ENCODE measurements at regions not wholly inside any gene's neighbourhood (a gene's known extent, or its start where the extent isn't known, plus 50 kb on each side); places are given as distances from the start of the nearest gene placed in this dataset.
"Not testable (repeated sequence)": the region's sequence is repeated elsewhere in the genome, so short reads cannot be mapped to it uniquely, and the experiment has no call there.

DNA sequence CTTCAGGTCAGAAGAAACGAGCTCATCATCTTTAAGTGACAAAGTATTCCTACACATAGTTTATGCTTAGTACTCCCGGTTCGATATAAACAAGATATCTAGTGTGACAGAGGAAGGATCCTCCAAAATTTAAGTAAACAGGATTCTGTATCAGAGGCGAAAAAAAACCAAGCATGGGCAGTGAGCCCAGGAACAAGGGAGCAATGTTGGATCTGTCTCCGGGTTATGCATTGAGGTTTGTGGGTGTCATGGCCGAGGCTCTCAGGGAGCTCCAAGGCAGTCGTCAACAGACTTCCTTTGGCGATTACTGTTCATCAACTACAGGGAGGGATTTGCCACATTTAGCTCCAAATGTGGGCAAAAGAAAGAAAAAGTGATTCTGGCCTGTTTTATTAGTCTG lies 319.5 kb downstream of the CBLN4 start:
- DNase-seq (ENCODE audit: low read depth in 2 of 2) = no peak

DNA sequence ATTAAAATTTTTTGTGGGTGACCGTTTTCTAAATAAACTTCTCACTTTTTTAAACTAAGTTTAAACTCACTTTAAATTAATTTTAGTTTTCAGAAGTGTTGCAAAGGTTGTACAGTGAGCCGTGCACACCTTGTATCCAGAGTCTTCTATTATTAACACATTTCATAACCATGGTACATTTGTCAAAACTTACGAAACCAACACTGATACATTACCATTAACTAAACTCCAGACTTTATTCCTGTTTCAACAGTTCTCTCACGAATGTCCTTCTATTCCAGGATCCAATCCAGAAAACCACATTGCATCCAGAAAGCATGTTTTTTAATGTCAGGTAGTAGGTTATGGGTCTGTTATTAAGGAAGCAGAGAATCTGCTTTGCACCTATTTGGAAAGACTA lies 319.9 kb downstream of the CBLN4 start:
- DNase-seq (ENCODE audit: low read depth in 2 of 2) = no peak

GRCh38 chr20:55684578-55684977 lies 320.7 kb downstream of the CBLN4 start:
- no peak for DNase-seq (ENCODE audit: low read depth in 2 of 2)

GRCh38 chr20:55678970-55679667 lies 326.2 kb downstream of the CBLN4 start:
- no peak for DNase-seq (ENCODE audit: low read depth in 2 of 2)

GRCh38 chr20:55678126-55678525 lies 327.2 kb downstream of the CBLN4 start:
- no peak for DNase-seq (ENCODE audit: low read depth in 2 of 2)

- no peak for DNase-seq (ENCODE audit: low read depth in 2 of 2)
Observed at GRCh38 chr20:55677011-55677410, 328.3 kb downstream of the CBLN4 start.

DNA sequence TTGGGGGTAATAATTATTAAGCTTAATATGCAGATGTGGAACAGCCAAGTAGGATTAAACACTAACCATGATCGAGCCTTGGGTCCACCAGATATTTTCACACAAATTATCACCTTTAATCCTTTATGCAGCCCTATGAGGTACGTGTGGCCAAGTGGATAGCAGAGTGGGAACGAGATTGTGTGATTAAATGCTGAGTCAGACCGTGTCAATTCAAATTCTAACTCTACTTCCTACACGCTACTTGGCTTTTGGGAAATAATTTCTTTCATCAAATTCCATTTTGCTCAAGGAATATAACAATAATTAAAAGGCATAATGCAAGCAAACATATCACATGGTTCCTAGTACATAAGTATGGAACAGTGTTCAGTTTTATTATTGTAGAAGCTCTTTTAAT lies 329.2 kb downstream of the CBLN4 start:
- DNase-seq (ENCODE audit: low read depth in 2 of 2) = no peak

DNA sequence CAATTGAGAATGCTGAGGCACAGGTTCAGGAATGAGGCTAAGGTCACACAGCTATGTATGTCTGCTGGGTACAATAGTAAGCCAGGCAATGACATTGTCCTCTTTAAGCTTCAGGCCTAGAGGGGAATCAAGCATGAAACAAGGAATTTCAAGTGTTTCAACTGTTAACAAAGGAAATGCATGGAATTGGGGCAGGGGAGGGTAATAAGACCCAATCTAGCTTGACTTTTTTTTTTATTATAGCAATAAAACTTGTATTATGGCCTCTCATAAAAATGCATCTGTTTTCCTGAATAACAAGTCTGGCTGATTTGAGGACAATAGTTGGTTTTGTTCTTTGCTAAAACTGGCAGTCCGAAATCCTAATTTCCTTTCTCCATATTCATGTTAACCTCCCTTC lies 336.7 kb downstream of the CBLN4 start:
- no peak for DNase-seq (ENCODE audit: low read depth in 2 of 2)

DNA sequence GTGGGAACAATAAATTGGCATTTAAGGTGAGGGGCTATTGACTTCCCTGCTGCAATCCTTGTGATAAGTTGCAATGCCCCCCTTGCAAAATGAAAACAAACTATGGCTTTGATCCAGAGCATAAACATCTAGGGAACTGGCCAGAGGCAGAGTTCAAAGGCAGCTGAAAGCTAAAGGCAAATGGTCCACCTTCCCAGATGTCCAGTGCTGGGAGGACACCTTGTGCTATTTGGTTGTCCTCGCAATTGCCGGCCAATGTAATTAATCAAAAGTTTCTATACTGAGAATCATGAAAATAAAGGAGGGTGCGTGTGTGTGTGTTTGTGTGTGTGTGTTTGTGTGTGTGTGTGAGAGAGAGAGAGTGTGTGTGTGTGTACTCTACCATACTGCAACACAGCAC lies 337.4 kb downstream of the CBLN4 start:
- DNase-seq (ENCODE audit: low read depth in 2 of 2) = no peak

DNA sequence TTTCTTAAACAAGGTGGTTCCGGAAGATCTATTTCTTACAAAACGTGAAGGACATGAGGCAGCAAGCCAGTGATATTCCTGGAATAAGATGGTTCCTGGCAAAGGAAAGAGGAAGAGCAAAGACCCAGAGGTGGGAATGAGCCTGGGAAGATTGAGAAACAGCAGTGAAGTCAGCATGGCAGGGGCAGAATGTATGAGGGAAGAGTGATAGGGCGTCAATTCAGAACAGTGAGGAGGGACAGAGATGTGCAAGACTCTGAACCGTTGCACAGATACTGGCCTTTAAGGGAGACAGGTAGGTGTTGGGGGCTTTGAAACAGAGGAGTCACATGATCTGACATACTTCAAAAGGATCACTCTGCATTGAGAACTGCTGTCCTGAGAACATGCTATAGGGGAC lies 338.3 kb downstream of the CBLN4 start:
- no peak for DNase-seq (ENCODE audit: low read depth in 2 of 2)

DNA sequence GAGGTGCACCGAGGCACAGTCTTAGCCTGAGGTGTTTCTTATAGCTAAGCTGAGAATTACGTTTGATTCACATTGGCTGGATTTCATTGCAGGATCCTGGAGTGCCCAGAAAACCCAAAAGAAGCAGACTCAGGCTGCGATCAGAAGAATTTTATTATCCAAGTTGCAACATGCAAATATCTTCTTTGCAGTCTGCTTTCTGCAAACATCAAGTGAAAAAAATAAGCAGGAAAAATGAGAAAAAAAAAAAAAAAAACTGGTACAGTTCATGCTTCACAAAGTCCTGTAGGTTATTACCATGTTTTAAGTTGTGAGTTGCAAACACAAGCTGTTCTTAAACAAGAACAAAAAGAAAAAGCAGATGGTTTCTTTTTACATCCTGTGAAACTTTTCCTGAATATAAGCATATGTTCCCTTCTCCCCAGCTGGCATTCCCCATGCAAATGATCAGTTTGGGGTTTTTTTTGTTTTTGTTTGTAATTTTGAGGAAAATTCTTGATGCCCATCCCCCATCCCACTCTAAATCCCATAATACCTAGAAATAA lies 349.0 kb downstream of the CBLN4 start:
- no peak for DNase-seq (ENCODE audit: low read depth in 2 of 2)

- no peak for DNase-seq (ENCODE audit: low read depth in 2 of 2)
Observed at GRCh38 chr20:55650657-55651360, 354.5 kb downstream of the CBLN4 start.

GRCh38 chr20:55649254-55649653 lies 356.1 kb downstream of the CBLN4 start:
- DNase-seq (ENCODE audit: low read depth in 2 of 2) = no peak

DNA sequence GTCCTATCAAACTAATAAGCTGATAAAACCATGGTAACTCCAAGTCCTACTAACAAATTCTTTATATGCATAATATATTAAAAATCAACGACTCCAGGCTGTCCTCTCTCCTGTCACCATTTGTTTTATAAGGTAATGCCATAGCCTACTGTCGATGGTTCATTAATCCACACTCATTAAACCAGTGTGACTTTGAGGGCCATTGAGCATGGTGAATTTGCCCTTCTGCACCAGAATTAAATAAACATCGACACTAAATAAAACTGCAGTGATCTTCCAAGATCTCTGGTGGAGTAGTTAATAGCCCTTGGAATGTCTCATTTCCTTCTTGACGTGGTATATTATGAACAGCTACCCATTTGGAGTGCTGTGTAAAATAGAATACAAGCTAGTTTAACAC lies 358.5 kb downstream of the CBLN4 start:
- no peak for DNase-seq (ENCODE audit: low read depth in 2 of 2)

- no peak for DNase-seq (ENCODE audit: low read depth in 2 of 2)
Observed at GRCh38 chr20:55641497-55641896, 363.8 kb downstream of the CBLN4 start.

- no peak for DNase-seq (ENCODE audit: low read depth in 2 of 2)
Observed at GRCh38 chr20:55635870-55636269, 369.4 kb downstream of the CBLN4 start.

GRCh38 chr20:55632592-55632991 lies 372.7 kb downstream of the CBLN4 start:
- no peak for DNase-seq (ENCODE audit: low read depth in 2 of 2)

DNA sequence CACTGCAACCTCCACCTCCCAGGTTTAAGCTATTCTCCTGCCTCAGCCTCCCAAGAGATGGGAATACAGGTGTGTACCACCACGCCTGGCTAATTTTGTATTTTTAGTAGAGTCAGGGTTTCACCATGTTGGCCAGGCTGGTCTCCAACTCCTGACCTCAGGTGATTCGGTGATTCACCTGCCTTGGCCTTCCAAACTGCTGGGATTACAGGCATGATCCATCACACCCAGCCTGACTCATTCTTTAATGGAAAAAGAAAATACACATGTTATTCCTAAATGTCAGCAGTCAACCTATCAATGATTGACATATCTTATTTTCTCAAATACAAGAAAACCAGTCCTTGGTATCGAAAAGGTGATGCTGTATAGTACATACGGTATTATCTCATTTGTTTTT lies 376.2 kb downstream of the CBLN4 start:
- DNase-seq (ENCODE audit: low read depth in 2 of 2) = not testable (repeated sequence)

DNA sequence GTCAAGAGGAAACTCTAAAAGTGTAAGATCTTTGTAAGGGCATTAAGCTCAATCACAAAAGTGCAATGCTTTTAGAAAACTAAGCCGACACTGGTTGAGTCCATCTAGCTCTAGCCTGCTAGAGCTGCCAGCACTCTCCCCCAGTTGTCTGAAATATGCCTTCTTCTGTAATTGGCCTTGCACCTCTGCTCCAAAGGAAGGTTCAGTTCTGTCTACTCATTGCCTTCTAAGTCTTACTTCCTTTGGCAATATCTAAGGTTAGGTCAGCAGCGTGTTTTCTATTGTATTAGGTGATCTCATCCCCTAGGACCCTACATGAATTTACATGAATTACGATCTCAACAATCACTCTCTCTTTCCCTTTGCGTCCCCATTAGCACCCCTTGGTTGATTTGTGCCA lies 378.6 kb downstream of the CBLN4 start:
- no peak for DNase-seq (ENCODE audit: low read depth in 2 of 2)

- no peak for DNase-seq (ENCODE audit: low read depth in 2 of 2)
Observed at GRCh38 chr20:55616367-55616766, 389.0 kb downstream of the CBLN4 start.

DNA sequence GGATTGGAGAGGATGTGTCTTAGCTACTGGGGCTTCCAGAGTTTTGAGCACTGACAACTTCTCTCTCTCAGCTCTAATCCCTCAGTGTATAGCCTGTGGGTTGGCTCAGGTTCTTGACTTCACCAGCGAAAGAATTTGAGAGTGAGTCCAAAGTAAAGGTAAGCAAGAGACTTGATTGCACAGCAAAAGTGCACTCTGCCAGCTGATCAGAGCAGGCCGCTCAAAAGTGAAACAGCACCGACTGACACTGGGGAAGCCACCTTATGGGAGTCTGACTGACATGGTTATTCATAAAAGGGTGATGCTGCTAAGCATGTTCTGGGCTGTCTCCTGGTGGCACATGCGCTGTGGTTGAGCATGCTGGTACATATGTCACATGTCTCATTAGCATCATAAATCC lies 389.5 kb downstream of the CBLN4 start:
- DNase-seq (ENCODE audit: low read depth in 2 of 2) = no peak

DNA sequence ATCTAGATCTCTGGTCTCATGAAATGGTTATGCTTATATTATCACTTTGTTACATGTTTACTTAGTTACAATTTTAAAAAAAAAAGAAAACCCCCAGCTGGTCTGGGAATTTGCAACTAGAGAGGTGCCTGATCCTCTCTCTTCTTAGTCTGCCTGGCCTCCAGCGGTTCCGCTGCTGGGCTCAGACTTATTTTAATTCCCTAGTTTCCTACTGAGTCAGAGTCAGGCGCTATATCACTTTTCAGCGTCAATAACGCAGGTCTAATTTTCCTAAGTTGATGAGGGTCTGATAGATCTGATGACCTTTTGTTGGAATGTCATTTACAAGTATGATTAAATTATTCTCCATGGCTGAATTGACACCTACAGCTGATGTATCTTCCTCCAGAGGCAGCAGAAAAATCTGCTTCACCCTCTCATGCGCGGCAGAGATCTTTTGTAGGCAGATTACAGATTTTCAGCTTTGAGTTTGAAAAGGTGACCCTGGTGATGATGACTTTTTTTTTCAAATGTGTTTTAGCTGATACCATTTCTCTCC lies 391.0 kb downstream of the CBLN4 start:
- no peak for DNase-seq (ENCODE audit: low read depth in 2 of 2)

GRCh38 chr20:55610756-55611155 lies 394.6 kb downstream of the CBLN4 start:
- DNase-seq (ENCODE audit: low read depth in 2 of 2) = no peak
